SW 1271 (cell line): ENCODE measurements at regions not wholly inside any gene's neighbourhood (a gene's known extent, or its start where the extent isn't known, plus 50 kb on each side); places are given as distances from the start of the nearest gene placed in this dataset.

ENCODE experiments used
- DNase-seq, 2 experiments: peaks; one replicate each; lab custom pipeline; 2025; lab: John Stamatoyannopoulos, UW

GRCh38 chr5:124232515-124232914, 513.9 kb downstream of the ZNF608 start:
- DNase-seq, result no peak

- DNase-seq, result no peak
These were observed 514.6 kb downstream of the ZNF608 start for GRCh38 chr5:124231802-124232201.

GRCh38 chr5:124231230-124231629, 515.2 kb downstream of the ZNF608 start:
- DNase-seq, result no peak

- no peak for DNase-seq
These were observed 516.0 kb downstream of the ZNF608 start for GRCh38 chr5:124230456-124230855.

GRCh38 chr5:124229352-124229751, 517.1 kb downstream of the ZNF608 start:
- no peak for DNase-seq

- no peak for DNase-seq
These were observed 518.5 kb downstream of the ZNF608 start for GRCh38 chr5:124227914-124228313.

- no peak for DNase-seq
These were observed 526.0 kb downstream of the ZNF608 start for GRCh38 chr5:124220418-124220817.

- no peak for DNase-seq
These were observed 533.5 kb downstream of the ZNF608 start for GRCh38 chr5:124212934-124213333.

GRCh38 chr5:124210111-124210910, 536.1 kb downstream of the ZNF608 start:
- DNase-seq, result no peak

- no peak for DNase-seq
These were observed 539.3 kb downstream of the ZNF608 start for GRCh38 chr5:124207118-124207517.

- DNase-seq, result no peak
These were observed 539.9 kb downstream of the ZNF608 start for GRCh38 chr5:124206540-124206939.

GRCh38 chr5:124203303-124203702, 543.1 kb downstream of the ZNF608 start:
- DNase-seq, result no peak

- no peak for DNase-seq
These were observed 546.1 kb downstream of the ZNF608 start for GRCh38 chr5:124200381-124200780.

- DNase-seq, result no peak
These were observed 546.5 kb downstream of the ZNF608 start for GRCh38 chr5:124199893-124200292.

- no peak for DNase-seq
These were observed 551.0 kb downstream of the ZNF608 start for GRCh38 chr5:124195411-124195810.

- DNase-seq, result no peak
These were observed 552.2 kb downstream of the ZNF608 start for GRCh38 chr5:124194282-124194681.

- DNase-seq, result no peak
These were observed 553.1 kb downstream of the ZNF608 start for GRCh38 chr5:124193371-124193789.

- no peak for DNase-seq
These were observed 553.7 kb downstream of the ZNF608 start for GRCh38 chr5:124192716-124193115.

- DNase-seq, result no peak
These were observed 560.7 kb downstream of the ZNF608 start for GRCh38 chr5:124185716-124186115.

- DNase-seq, result no peak
These were observed 564.3 kb downstream of the ZNF608 start for GRCh38 chr5:124182133-124182532.

GRCh38 chr5:124180875-124181461, 565.5 kb downstream of the ZNF608 start:
- no peak for DNase-seq

- no peak for DNase-seq
These were observed 566.1 kb downstream of the ZNF608 start for GRCh38 chr5:124180299-124180874.

- no peak for DNase-seq
These were observed 566.6 kb downstream of the ZNF608 start for GRCh38 chr5:124179819-124180218.
